ENCODE measurements at regions not wholly inside any gene's neighbourhood (a gene's known extent, or its start where the extent isn't known, plus 50 kb on each side); places are given as distances from the start of the nearest gene placed in this dataset.

GRCh38 chr4:130172156-130172555 is 1076.2 kb downstream of the C4orf33 start:
- H3K4me3 ChIP-seq (ENCODE audit: low read depth, low read length, poor library complexity, severe bottlenecking): no peak overlapping the region
- no TSS peak for BruUV-seq (replicated peaks)
- DNase-seq (ENCODE audit: low spot score): no peak
- no peaks in the 10 kb centered on the region for H3K4me1 ChIP-seq (ENCODE audit: insufficient read depth, low read length, poor library complexity, severe bottlenecking)
- no peaks in the 10 kb centered on the region for H3K36me3 ChIP-seq (ENCODE audit: insufficient read depth, low read length, poor library complexity, severe bottlenecking)
- CTCF ChIA-PET: no interaction called here
- H3K9me3 ChIP-seq (ENCODE audit: low read depth, low read length, poor library complexity, severe bottlenecking): no peaks in the 10 kb centered on the region
- POLR2A ChIA-PET (ENCODE audit: low non-redundant PET): no interaction called here
- H3K27me3 ChIP-seq (replicated peaks; ENCODE audit: insufficient read depth, low read depth, low read length, poor library complexity): no peaks in the 10 kb centered on the region
- no peak for TF ChIP-seq CTCF (conservative IDR thresholded peaks at IDR 0.05; ENCODE audit: low read depth, low read length)
- TF ChIP-seq EZH2 (IDR thresholded peaks at IDR 0.05; ENCODE audit: borderline replicate concordance, low read depth, low read length, poor library complexity, severe bottlenecking): no peak
- no peak overlapping the region for H3K27ac ChIP-seq (ENCODE audit: low read depth, low read length, poor library complexity, severe bottlenecking)
- intact Hi-C loops (cut with micrococcal nuclease; ENCODE audit: unreplicated experiment): no loop called here

- Histone ChIP-seq H3K4me3 (ENCODE audit: low read depth, low read length, poor library complexity, severe bottlenecking) (no peak overlapping the region), H3K36me3 (ENCODE audit: insufficient read depth, low read length, poor library complexity, severe bottlenecking) (no peaks in the 10 kb centered on the region), H3K4me1 (ENCODE audit: insufficient read depth, low read length, poor library complexity, severe bottlenecking) (no peaks in the 10 kb centered on the region), H3K27me3 (replicated peaks; ENCODE audit: insufficient read depth, low read depth, low read length, poor library complexity) (no peaks in the 10 kb centered on the region), H3K9me3 (ENCODE audit: low read depth, low read length, poor library complexity, severe bottlenecking) (no peaks in the 10 kb centered on the region), H3K27ac (ENCODE audit: low read depth, low read length, poor library complexity, severe bottlenecking) (no peak overlapping the region)
- ChIA-PET POLR2A (ENCODE audit: low non-redundant PET) (no interaction called here), CTCF (no interaction called here)
- no peak for TF ChIP-seq CTCF (conservative IDR thresholded peaks at IDR 0.05; ENCODE audit: low read depth, low read length)
- TF ChIP-seq EZH2 (IDR thresholded peaks at IDR 0.05; ENCODE audit: borderline replicate concordance, low read depth, low read length, poor library complexity, severe bottlenecking): no peak
- intact Hi-C loops (cut with micrococcal nuclease; ENCODE audit: unreplicated experiment): no loop called here
- no peak for DNase-seq (ENCODE audit: low spot score)
- no TSS peak for BruUV-seq (replicated peaks)
Observed at GRCh38 chr4:130178106-130178505, 1082.2 kb downstream of the C4orf33 start.

- TF ChIP-seq CTCF (conservative IDR thresholded peaks at IDR 0.05; ENCODE audit: low read depth, low read length) (no peak), EZH2 (IDR thresholded peaks at IDR 0.05; ENCODE audit: borderline replicate concordance, low read depth, low read length, poor library complexity, severe bottlenecking) (no peak)
- intact Hi-C loops (cut with micrococcal nuclease; ENCODE audit: unreplicated experiment): no loop called here
- H3K36me3 ChIP-seq (ENCODE audit: insufficient read depth, low read length, poor library complexity, severe bottlenecking): no peaks in the 10 kb centered on the region
- no peak overlapping the region for H3K27ac ChIP-seq (ENCODE audit: low read depth, low read length, poor library complexity, severe bottlenecking)
- ChIA-PET CTCF (no interaction called here), POLR2A (ENCODE audit: low non-redundant PET) (no interaction called here)
- no TSS peak for BruUV-seq (replicated peaks)
- no peaks in the 10 kb centered on the region for H3K27me3 ChIP-seq (replicated peaks; ENCODE audit: insufficient read depth, low read depth, low read length, poor library complexity)
- H3K4me3 ChIP-seq (ENCODE audit: low read depth, low read length, poor library complexity, severe bottlenecking): no peak overlapping the region
- H3K4me1 ChIP-seq (ENCODE audit: insufficient read depth, low read length, poor library complexity, severe bottlenecking): no peaks in the 10 kb centered on the region
- DNase-seq (ENCODE audit: low spot score): no peak
- no peaks in the 10 kb centered on the region for H3K9me3 ChIP-seq (ENCODE audit: low read depth, low read length, poor library complexity, severe bottlenecking)
Observed at GRCh38 chr4:130183096-130183495, 1087.1 kb downstream of the C4orf33 start.

Measured in A673 (cell line).